NCI-H1436 (cell line): ENCODE measurements at regions not wholly inside any gene's neighbourhood (a gene's known extent, or its start where the extent isn't known, plus 50 kb on each side); places are given as distances from the start of the nearest gene placed in this dataset.
"Not testable (repeated sequence)": the region's sequence is repeated elsewhere in the genome, so short reads cannot be mapped to it uniquely, and the experiment has no call there.

Source experiments
- DNase-seq: peaks from one replicate; lab custom pipeline; 2025; lab: John Stamatoyannopoulos, UW

GRCh38 chr9:87041553-87042235 is 94.4 kb upstream of the GAS1 start:
- DNase-seq = not testable (repeated sequence)

DNA sequence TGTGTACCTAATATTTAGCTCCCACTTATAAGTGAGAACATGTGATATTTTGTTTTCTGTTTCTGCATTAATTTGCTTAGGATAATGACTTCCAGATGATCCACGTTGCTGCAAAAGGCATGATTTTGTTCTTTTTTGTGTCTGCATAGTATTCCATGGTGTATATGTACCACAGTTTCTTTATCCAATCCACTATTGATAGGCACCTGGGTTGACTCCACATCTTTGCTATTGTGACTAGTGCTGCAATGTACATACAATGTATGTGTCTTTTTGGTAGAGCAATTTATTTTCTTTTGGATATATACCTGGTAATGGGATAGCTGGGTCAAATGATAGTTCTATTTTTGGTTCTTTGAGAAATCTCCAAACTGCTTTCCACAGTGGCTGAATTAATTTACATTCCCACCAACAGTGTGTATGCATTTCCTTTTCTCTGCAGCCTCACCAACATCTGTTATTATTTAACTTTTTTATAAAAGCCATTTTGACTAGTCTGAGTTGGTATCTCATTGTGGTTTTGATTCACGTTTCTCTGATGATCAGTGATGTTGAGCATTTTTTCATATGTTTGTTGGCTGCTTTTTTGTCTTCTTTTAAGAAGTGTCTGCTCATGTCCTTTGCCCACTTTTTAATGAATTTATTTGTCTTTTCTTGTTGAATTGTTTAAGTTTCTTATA is 102.8 kb upstream of the GAS1 start:
- not testable (repeated sequence) for DNase-seq

- no peak for DNase-seq
These were observed 107.8 kb upstream of the GAS1 start for GRCh38 chr9:87054999-87055686.

- no peak for DNase-seq
These were observed 112.5 kb upstream of the GAS1 start for GRCh38 chr9:87059772-87060171.

DNA sequence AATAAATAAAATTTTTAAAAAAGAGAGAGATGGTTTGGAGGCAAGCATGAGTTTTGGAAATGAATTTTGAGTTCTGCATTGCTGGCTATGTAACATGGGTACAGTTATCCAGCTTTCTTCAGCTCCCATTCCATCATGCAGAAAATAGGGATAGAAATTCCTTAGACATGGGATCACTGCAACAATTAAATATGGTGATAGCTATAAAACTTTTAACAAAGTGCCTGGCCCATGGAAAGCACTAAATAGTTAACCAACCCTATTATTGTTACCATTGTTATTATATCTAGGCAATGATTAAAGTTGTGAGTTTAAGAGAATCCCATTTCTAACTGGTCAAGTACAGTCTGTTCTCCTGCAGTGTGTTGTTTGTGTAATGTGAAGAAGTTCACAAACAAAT is 115.4 kb upstream of the GAS1 start:
- DNase-seq = no peak

DNA sequence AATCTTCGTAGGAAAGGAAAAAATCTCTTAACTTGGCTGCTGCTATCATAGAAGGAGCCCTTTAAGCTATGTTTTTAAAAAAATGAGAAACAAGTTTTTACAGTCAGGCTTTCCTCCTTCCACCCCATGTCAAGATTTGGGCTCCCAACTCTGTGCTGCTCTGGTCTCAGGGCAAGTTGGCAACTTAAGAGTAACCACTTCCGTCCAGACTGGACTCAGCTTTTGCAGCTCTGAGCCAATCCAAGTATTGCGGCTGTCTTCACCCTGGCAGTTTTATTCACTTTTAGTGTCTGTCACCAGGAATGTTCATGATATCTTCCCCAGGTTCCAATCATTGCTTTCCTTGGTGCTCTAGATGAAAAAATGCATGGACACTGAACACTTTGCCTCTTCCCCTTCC is 115.9 kb upstream of the GAS1 start:
- DNase-seq = no peak

GRCh38 chr9:87063871-87064270 is 116.6 kb upstream of the GAS1 start:
- no peak for DNase-seq

- no peak for DNase-seq
These were observed 117.0 kb upstream of the GAS1 start for GRCh38 chr9:87064311-87064710.

DNA sequence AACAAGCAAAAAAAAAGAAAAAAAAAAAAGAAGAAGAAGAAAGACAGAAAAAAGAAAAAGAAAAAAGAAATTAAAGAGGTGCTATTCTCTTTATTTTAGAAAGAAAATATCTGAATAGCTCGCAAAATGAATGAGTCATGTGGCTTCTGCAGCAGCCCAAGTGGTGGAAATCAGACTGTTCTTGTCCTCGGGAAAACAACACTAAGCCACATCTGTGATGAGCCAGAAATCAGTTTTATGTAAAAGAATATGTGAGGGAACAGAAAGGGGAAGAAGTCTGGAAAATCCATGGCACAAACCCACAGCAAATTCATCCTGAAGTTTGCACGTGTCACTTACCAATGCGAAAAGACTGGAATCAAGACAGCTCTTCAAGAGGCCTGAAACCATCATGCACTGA is 118.7 kb upstream of the GAS1 start:
- DNase-seq = no peak

DNA sequence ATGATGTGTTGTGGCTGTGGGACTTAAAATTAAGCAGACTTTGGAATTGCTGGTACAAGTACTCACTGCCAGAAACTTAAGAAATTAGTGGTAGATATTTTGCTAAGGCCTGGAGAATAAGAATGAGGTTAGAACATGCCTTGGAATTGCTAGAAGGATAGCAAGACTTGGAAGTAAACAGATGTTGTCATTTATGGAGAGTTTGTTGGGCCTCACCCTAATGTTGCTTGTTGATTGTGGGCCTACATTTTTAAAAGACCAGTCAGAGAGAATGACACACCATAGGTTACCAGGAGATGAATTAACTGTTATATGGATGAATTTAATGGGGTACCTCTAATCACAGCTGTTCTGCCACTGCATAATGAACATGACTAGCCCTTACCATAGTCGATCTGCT is 120.1 kb upstream of the GAS1 start:
- no peak for DNase-seq

DNA sequence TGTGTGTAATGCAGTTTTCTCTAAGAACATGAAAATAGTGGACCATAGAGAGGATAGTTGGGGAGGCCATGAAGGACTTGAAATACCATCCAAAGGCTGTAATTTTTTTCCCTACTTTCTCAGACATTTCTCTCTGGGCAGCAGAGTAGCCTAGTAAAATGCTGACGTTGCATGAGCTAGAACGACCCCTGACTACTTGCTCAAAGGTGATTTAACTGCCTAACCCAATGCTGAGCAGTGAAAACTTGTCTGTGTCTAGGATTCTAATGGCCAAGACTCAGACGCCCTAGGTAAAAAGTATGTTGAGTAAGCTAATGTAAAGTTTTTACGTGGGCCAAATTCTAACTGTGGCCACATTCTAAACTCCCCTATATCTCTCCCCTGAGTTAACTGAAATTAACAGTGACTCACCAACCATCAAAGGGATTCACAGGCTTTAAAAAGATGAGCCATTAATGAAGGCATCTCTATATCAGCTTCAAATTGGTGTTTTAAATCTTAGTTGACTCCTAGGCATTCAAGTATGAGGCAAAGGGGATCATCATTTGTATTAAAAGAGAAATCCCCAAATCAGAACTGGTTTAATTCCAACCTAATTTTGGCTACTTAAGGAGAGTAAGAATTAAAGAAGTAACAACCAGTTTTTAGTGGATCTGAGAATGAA is 121.0 kb upstream of the GAS1 start:
- DNase-seq = no peak

GRCh38 chr9:87069690-87070089 is 122.4 kb upstream of the GAS1 start:
- DNase-seq = no peak

- no peak for DNase-seq
These were observed 123.0 kb upstream of the GAS1 start for GRCh38 chr9:87070336-87070735.

GRCh38 chr9:87071473-87071872 is 124.2 kb upstream of the GAS1 start:
- no peak for DNase-seq

- no peak for DNase-seq
These were observed 126.4 kb upstream of the GAS1 start for GRCh38 chr9:87073692-87074091.

GRCh38 chr9:87075537-87075936 is 128.2 kb upstream of the GAS1 start:
- no peak for DNase-seq

GRCh38 chr9:87076825-87077224 is 129.5 kb upstream of the GAS1 start:
- no peak for DNase-seq

DNA sequence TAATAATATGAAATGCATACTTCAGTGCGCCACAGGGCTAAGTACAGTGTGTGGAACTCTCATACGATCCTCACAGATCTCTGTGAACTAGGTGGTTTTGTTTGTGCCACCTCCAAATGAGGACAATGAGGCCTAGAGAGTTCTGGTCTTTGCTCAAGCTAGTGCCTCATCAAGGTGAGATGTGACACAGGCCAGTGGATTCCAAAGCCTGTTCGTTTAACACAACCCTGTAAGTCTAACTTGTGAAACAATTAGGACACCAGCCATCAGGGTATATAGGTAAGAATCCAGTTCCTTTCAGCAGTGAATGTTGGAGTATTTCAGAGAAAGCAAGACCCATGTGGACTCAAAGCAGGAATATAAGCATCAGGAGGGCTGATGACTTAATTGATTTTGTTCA is 130.7 kb upstream of the GAS1 start:
- DNase-seq = no peak

DNA sequence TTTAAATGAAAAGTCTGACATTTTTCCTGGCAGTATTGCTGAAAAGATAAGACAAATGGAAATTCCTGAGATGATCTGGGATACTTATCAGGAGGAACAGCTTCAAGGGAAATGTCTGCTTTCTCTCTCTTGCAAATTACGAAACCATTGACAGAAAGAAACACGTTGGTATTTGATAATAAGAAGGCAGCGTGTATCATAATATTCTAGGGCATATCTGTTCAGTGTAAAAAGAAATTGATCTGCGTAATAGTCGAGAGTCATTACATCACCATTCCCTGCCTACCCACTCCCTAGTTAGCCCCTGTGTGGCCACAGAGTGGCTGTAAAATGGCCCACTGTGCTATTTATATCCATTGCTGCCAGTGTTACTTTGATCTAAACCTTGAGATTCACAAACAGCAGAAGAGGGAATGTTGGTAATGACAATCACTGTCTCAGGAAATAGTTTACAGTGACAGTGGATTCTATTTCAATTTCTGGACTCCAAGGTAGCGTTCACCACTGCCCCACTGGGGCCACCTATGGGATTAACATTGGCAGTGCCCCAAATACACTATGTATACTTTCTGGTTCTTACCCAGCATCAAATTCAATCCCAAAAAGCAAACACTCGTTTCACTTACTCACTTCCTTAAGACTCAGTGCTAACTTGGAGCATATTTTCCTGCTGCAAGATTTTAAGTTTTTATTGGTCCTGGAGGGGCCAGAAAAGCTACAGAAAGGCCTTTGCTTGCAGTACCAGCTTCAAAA is 133.4 kb upstream of the GAS1 start:
- DNase-seq = no peak

DNA sequence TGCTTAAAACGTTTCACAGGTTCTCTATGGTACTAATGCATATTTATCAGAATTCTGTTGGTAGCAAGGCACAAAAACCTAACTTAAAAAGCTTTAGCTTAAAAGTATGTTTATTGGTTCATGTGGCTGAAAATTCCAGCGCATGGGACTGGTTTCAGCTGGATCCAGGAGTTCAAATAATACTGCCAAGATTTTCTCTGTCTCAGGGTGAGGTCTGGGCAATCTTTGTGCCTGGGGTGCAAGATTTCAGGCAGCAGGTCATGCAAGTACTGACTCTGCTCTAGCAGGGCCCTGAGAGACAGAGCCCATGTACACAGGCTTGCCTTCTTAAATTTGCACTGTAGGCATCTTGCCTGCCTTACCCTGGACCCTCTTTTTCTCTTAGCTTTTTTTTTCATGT is 134.2 kb upstream of the GAS1 start:
- DNase-seq = no peak

- no peak for DNase-seq
These were observed 136.7 kb upstream of the GAS1 start for GRCh38 chr9:87083986-87084385.

DNA sequence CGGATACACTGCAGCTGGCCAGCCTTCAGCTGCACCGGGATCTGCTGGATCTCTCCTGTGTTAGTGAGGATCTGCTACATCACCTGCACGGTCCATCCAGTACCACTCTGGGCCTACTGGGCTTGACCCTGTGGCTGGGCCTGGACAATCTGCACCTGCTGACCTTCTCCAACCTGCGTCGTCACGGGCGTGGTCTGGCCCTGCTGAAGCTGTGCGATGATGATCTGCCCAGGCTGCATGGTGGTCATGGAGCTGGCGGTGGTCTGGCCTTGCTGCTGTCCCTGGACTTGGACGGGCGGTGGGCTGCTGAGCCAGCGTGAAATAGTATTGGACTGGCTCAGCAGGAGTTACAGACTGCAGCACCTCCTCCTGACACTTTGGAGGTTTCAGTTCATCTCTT is 137.1 kb upstream of the GAS1 start:
- DNase-seq = no peak
